K562 (cell line): ENCODE measurements at regions not wholly inside any gene's neighbourhood (a gene's known extent, or its start where the extent isn't known, plus 50 kb on each side); places are given as distances from the start of the nearest gene placed in this dataset.

ENCODE experiments used
- ATAC-seq: fragments of 200-7000 bp; cut with Tn5 transposase; 3 replicates; pipeline ENCODE4 v1.9.1; 2020; ENCODE audit warnings: moderate library complexity
- BruUV-seq: library from RNA; stranded (reverse); fragments of 400-500 nt; replicated peaks from 2 replicates; lab custom pipeline; 2021; lab: Mats Ljungman, UMichigan
- CTCF ChIA-PET: fragments of 300-600 bp; formaldehyde crosslinking; extraction: SDS; loops from one replicate; lab custom pipeline; 2021; ENCODE audit warnings: low intra/inter-chr PET ratio; lab: Yijun Ruan, JAX
- POLR2A ChIA-PET: fragments of 300-600, 350-650 bp; sonication (Branson Sonifier 250); formaldehyde crosslinking; extraction: SDS; loops from one replicate; lab custom pipeline; 2021; ENCODE audit warnings: antibody characterized with exemption, inconsistent platforms; lab: Yijun Ruan, JAX
- DNase-seq, 4 experiments: peaks; one replicate each; pipeline versions ENCODE4 v3.0.0 to v3.0.0-alpha.2; 2011 to 2018; ENCODE audit warnings: low spot score in 3 of 4, mixed read lengths in 3 of 4; ENCODE audit errors: extremely low read depth in 1 of 4
- FAIRE-seq: peaks from 2 replicates; lab custom pipeline; 2011; peaks lifted over from hg19 to GRCh38; lab: Jason Lieb, UNC
- H2AFZ ChIP-seq: 2 replicates; pipeline ENCODE4 v1.6.0; 2011; ENCODE audit warnings: low read depth, low read length, control low read depth, inconsistent platforms
- H3K27ac ChIP-seq: fragments of 200-600 bp; 3 replicates; pipeline ENCODE4 v1.8.0; 2011; ENCODE audit warnings: low read depth, mild to moderate bottlenecking, control low read depth, inconsistent platforms, low read length, moderate library complexity, mixed read lengths; ENCODE audit errors: extremely low read depth
- H3K27me3 ChIP-seq, 2 experiments: fragments of 300-600 bp in 1 of 2; 2 replicates in 1 of 2; 3 replicates in 1 of 2; pipeline versions ENCODE4 v1.6.0 to v1.8.0; 2011; ENCODE audit warnings: inconsistent platforms in 2 of 2, low read length in 2 of 2, mild to moderate bottlenecking in 1 of 2, mixed read lengths in 1 of 2, moderate library complexity in 1 of 2; ENCODE audit not compliant: control insufficient read depth in 2 of 2, insufficient read depth in 2 of 2
- H3K36me3 ChIP-seq: fragments of 300-600 bp; 3 replicates; pipeline ENCODE4 v1.8.0; 2011; ENCODE audit warnings: mild to moderate bottlenecking, low read length, inconsistent platforms; ENCODE audit not compliant: control insufficient read depth, insufficient read depth
- H3K4me1 ChIP-seq, 2 experiments: fragments of 200-600 bp in 1 of 2; replicated peaks in 1 of 2; 2 replicates in 1 of 2; 3 replicates in 1 of 2; pipeline versions ENCODE4 v1.5.1 to v1.8.0; 2011; ENCODE audit warnings: inconsistent platforms in 2 of 2, low read length in 2 of 2, mild to moderate bottlenecking in 1 of 2, mixed read lengths in 1 of 2, moderate library complexity in 1 of 2; ENCODE audit not compliant: control insufficient read depth in 2 of 2, insufficient read depth in 2 of 2
- H3K4me2 ChIP-seq: 2 replicates; pipeline ENCODE4 v1.6.1; 2011; ENCODE audit warnings: low read length, control low read depth, inconsistent platforms, mixed read lengths; ENCODE audit not compliant: insufficient read depth
- H3K4me3 ChIP-seq: fragments of 200-600 bp; sonication (generic), shearing (Covaris generic); 2 replicates; pipeline ENCODE4 v1.5.1; 2016; ENCODE audit warnings: control low read depth, inconsistent platforms
- H3K79me2 ChIP-seq: fragments of 200-600 bp; 3 replicates; pipeline ENCODE4 v1.8.0; 2011; ENCODE audit warnings: low read length, inconsistent platforms; ENCODE audit not compliant: control insufficient read depth, insufficient read depth
- H3K9ac ChIP-seq, 2 experiments: 2 replicates each; pipeline versions ENCODE4 v1.6.0 to v1.6.1; 2011; ENCODE audit warnings: low read depth in 2 of 2, low read length in 2 of 2, control low read depth in 1 of 2, inconsistent platforms in 1 of 2, mild to moderate bottlenecking in 1 of 2, mixed read lengths in 1 of 2; ENCODE audit not compliant: insufficient read depth in 1 of 2
- H3K9me1 ChIP-seq: one replicate; pipeline ENCODE4 v1.6.0; 2011; ENCODE audit warnings: inconsistent platforms, mild to moderate bottlenecking, low read length, moderate library complexity; ENCODE audit not compliant: control insufficient read depth, insufficient read depth
- H3K9me3 ChIP-seq: replicated peaks from 2 replicates; pipeline ENCODE4 v1.5.1; 2011; ENCODE audit warnings: low read depth, low read length, inconsistent platforms; ENCODE audit not compliant: control insufficient read depth, insufficient read depth
- H4K20me1 ChIP-seq: replicated peaks from 2 replicates; pipeline ENCODE4 v1.6.1; 2011; ENCODE audit warnings: low read length, inconsistent platforms, mixed read lengths; ENCODE audit not compliant: control insufficient read depth, insufficient read depth
- ZNF764 ChIP-seq: fragments of 250-450 bp; sonication (Bioruptor Pico); IDR thresholded peaks from 2 replicates; pipeline ENCODE4 v1.4.0; 2020; ENCODE audit warnings: low read depth, mild to moderate bottlenecking, moderate library complexity
- WGBS: fragments of 100-300 bp; shearing (Covaris generic); methylation state at CpG from one replicate; pipeline ENCODE4 v1.1.6; 2016; ENCODE audit warnings: low coverage, mixed read lengths; ENCODE audit not compliant: insufficient coverage; ENCODE audit errors: missing lambda C conversion rate; 5-methylcytosine and 5-hydroxymethylcytosine counted together
- in situ Hi-C: fragments of 300-500 bp; cut with MboI; formaldehyde crosslinking; loops from 4 replicates; pipeline ENCODE4 v1.15.0; 2018; ENCODE audit warnings: inconsistent platforms, mixed read lengths
- intact Hi-C: fragments of 100-400 bp; cut with micrococcal nuclease; formaldehyde crosslinking; loops from 2 replicates; pipeline ENCODE4 v1.14.2; 2022
- TF ChIP-seq, protein P1 (sequence below), 3 experiments: IDR thresholded peaks in 2 of 3; conservative IDR thresholded peaks in 1 of 3; 2 replicates each; pipeline ENCODE4 v1.5.1; 2011 to 2012; ENCODE audit warnings: low read length in 3 of 3, mild to moderate bottlenecking in 3 of 3, control low read depth in 2 of 3, improper control_type of control experiment in 1 of 3, inconsistent platforms in 1 of 3, low read depth in 1 of 3, mixed read lengths in 1 of 3, moderate library complexity in 1 of 3; ENCODE audit not compliant: insufficient read depth in 2 of 3
- TF ChIP-seq, protein P2 (sequence below): fragments of 250-450 bp; sonication (Bioruptor Pico); IDR thresholded peaks from 2 replicates; pipeline ENCODE4 v1.4.0; 2020; ENCODE audit warnings: mild to moderate bottlenecking, moderate library complexity, borderline replicate concordance

- 12% methylated on average over 6 of the region's 6 CpGs for WGBS
- ChIA-PET CTCF (interaction anchor here (0.6 kb wide), 1 partner anchor 1033 kb away, joined by 3 read pairs; no protein-coding TSS in a partner anchor), POLR2A (no interaction called here)
- TF ChIP-seq, protein P1, sequence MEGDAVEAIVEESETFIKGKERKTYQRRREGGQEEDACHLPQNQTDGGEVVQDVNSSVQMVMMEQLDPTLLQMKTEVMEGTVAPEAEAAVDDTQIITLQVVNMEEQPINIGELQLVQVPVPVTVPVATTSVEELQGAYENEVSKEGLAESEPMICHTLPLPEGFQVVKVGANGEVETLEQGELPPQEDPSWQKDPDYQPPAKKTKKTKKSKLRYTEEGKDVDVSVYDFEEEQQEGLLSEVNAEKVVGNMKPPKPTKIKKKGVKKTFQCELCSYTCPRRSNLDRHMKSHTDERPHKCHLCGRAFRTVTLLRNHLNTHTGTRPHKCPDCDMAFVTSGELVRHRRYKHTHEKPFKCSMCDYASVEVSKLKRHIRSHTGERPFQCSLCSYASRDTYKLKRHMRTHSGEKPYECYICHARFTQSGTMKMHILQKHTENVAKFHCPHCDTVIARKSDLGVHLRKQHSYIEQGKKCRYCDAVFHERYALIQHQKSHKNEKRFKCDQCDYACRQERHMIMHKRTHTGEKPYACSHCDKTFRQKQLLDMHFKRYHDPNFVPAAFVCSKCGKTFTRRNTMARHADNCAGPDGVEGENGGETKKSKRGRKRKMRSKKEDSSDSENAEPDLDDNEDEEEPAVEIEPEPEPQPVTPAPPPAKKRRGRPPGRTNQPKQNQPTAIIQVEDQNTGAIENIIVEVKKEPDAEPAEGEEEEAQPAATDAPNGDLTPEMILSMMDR (IDR thresholded peaks at IDR 0.05 in 2 of 3, conservative IDR thresholded peaks at IDR 0.05 in 1 of 3; ENCODE audit: insufficient read depth in 2 of 3, low read depth in 1 of 3, low read length in 3 of 3): peak in 2 of 3 experiments; percentile 32 to 34; a peak in 2 of 6 replicates
- TF ChIP-seq, protein P2, sequence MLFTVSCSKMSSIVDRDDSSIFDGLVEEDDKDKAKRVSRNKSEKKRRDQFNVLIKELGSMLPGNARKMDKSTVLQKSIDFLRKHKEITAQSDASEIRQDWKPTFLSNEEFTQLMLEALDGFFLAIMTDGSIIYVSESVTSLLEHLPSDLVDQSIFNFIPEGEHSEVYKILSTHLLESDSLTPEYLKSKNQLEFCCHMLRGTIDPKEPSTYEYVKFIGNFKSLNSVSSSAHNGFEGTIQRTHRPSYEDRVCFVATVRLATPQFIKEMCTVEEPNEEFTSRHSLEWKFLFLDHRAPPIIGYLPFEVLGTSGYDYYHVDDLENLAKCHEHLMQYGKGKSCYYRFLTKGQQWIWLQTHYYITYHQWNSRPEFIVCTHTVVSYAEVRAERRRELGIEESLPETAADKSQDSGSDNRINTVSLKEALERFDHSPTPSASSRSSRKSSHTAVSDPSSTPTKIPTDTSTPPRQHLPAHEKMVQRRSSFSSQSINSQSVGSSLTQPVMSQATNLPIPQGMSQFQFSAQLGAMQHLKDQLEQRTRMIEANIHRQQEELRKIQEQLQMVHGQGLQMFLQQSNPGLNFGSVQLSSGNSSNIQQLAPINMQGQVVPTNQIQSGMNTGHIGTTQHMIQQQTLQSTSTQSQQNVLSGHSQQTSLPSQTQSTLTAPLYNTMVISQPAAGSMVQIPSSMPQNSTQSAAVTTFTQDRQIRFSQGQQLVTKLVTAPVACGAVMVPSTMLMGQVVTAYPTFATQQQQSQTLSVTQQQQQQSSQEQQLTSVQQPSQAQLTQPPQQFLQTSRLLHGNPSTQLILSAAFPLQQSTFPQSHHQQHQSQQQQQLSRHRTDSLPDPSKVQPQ (CRISPR knock-in tag): no peak
- peak; percentile 88 for TF ChIP-seq ZNF764 (CRISPR knock-in tag)
- no peak overlapping the region for H2AFZ ChIP-seq
- H3K79me2 ChIP-seq: no peaks in the 10 kb centered on the region
- DNase-seq (peak in 3 of 4 experiments; percentile 3 to 8 (median 5)), ATAC-seq (no peak), FAIRE-seq (no peak)
- no peaks in the 10 kb centered on the region for H3K9me1 ChIP-seq
- no peaks in the 10 kb centered on the region for H3K27me3 ChIP-seq
- intact Hi-C loops (loop anchor here (5.0 kb wide), 1 partner anchor 839 kb away; no protein-coding TSS in a partner anchor), in situ Hi-C loops (no loop called here)
- no peaks in the 10 kb centered on the region for H4K20me1 ChIP-seq
- H3K4me3 ChIP-seq: no peak overlapping the region
- no peak overlapping the region for H3K27ac ChIP-seq
- no peak overlapping the region for H3K9ac ChIP-seq
- no peaks in the 10 kb centered on the region for H3K36me3 ChIP-seq
- no peaks in the 10 kb centered on the region for H3K9me3 ChIP-seq
- BruUV-seq: no TSS peak
- no peaks in the 10 kb centered on the region for H3K4me1 ChIP-seq
- no peak overlapping the region for H3K4me2 ChIP-seq
These were observed 499.7 kb upstream of the POU3F4 start for GRCh38 chrX:83008415-83008814.
